AG04450 (cell line): ENCODE measurements at regions not wholly inside any gene's neighbourhood (a gene's known extent, or its start where the extent isn't known, plus 50 kb on each side); places are given as distances from the start of the nearest gene placed in this dataset.

Experiments
- CTCF ChIA-PET: fragments of 300-600, 350-600 bp; formaldehyde crosslinking; extraction: SDS; loops from one replicate; lab custom pipeline; 2022; ENCODE audit warnings: antibody characterized with exemption, inconsistent platforms; lab: Charles Lee
- POLR2A ChIA-PET: fragments of 350-600 bp; formaldehyde crosslinking; extraction: SDS; loops from one replicate; lab custom pipeline; 2021; ENCODE audit warnings: antibody characterized with exemption, inconsistent platforms; lab: Yijun Ruan, JAX
- DNase-seq: peaks from one replicate; pipeline ENCODE4 v3.0.0-alpha.2; 2011; ENCODE audit warnings: low read depth, low spot score
- H3K27ac ChIP-seq: one replicate; pipeline ENCODE4 v1.5.1; 2012; ENCODE audit warnings: low read depth, low read length, control low read depth
- H3K27me3 ChIP-seq: one replicate; pipeline ENCODE4 v1.6.0; 2012; ENCODE audit warnings: low read length; ENCODE audit not compliant: control insufficient read depth, insufficient read depth
- H3K4me3 ChIP-seq: 2 replicates; pipeline ENCODE4 v1.5.1; 2011; ENCODE audit warnings: mild to moderate bottlenecking, low read depth, low read length, control low read depth
- H3K9me3 ChIP-seq: 2 replicates; pipeline ENCODE4 v1.5.1; 2012; ENCODE audit warnings: low read length; ENCODE audit not compliant: control insufficient read depth, insufficient read depth
- CTCF ChIP-seq: IDR thresholded peaks from 2 replicates; pipeline ENCODE4 v1.5.1; 2011; ENCODE audit warnings: low read depth, low read length, control low read depth, inconsistent platforms

GRCh38 chr4:23290656-23291055 is 597.9 kb downstream of the GBA3 start:
- DNase-seq, result no peak
- no peaks in the 10 kb centered on the region for H3K27me3 ChIP-seq
- H3K9me3 ChIP-seq, result no peaks in the 10 kb centered on the region
- CTCF ChIA-PET, result no interaction called here
- POLR2A ChIA-PET, result no interaction called here
- TF ChIP-seq CTCF, result no peak
- H3K4me3 ChIP-seq, result no peak overlapping the region
- H3K27ac ChIP-seq, result no peak overlapping the region

- CTCF ChIA-PET, result no interaction called here
- POLR2A ChIA-PET, result no interaction called here
- H3K27me3 ChIP-seq, result no peaks in the 10 kb centered on the region
- no peak overlapping the region for H3K4me3 ChIP-seq
- no peak for DNase-seq
- no peak for TF ChIP-seq CTCF
- H3K9me3 ChIP-seq, result no peaks in the 10 kb centered on the region
- H3K27ac ChIP-seq, result no peak overlapping the region
These were observed 586.7 kb downstream of the GBA3 start for GRCh38 chr4:23279377-23279986.

- ChIA-PET POLR2A (no interaction called here), CTCF (no interaction called here)
- no peak for TF ChIP-seq CTCF
- Histone ChIP-seq H3K27ac (no peak overlapping the region), H3K9me3 (no peaks in the 10 kb centered on the region), H3K4me3 (no peak overlapping the region), H3K27me3 (no peaks in the 10 kb centered on the region)
- DNase-seq, result no peak
These were observed 586.1 kb downstream of the GBA3 start for GRCh38 chr4:23278845-23279244.

GRCh38 chr4:23276076-23276475 is 583.3 kb downstream of the GBA3 start:
- POLR2A ChIA-PET, result no interaction called here
- no peak for DNase-seq
- H3K9me3 ChIP-seq, result no peaks in the 10 kb centered on the region
- H3K4me3 ChIP-seq, result no peak overlapping the region
- CTCF ChIA-PET, result no interaction called here
- H3K27me3 ChIP-seq, result no peaks in the 10 kb centered on the region
- no peak for TF ChIP-seq CTCF
- no peak overlapping the region for H3K27ac ChIP-seq

- no peak for DNase-seq
- TF ChIP-seq CTCF, result no peak
- Histone ChIP-seq H3K27ac (no peak overlapping the region), H3K4me3 (no peak overlapping the region), H3K9me3 (no peaks in the 10 kb centered on the region), H3K27me3 (no peaks in the 10 kb centered on the region)
- ChIA-PET CTCF (no interaction called here), POLR2A (no interaction called here)
These were observed 576.8 kb downstream of the GBA3 start for GRCh38 chr4:23269566-23269965.
